GM23338 (cell line): ENCODE measurements at regions not wholly inside any gene's neighbourhood (a gene's known extent, or its start where the extent isn't known, plus 50 kb on each side); places are given as distances from the start of the nearest gene placed in this dataset.

Source experiments
- ATAC-seq: fragments of 200-7000 bp; cut with Tn5 transposase; 3 replicates; pipeline ENCODE4 v1.9.1; 2020
- DNase-seq: peaks from one replicate; pipeline ENCODE4 v3.0.0-alpha.2; 2015; ENCODE audit warnings: low spot score
- H2AFZ ChIP-seq: fragments of 200-600 bp; sonication (generic); 2 replicates; pipeline ENCODE4 v1.8.0; 2016; ENCODE audit warnings: antibody characterized with exemption, mild to moderate bottlenecking, moderate library complexity
- H3F3A ChIP-seq: fragments of 200-600 bp; sonication (generic); replicated peaks from 2 replicates; pipeline ENCODE4 v1.8.0; 2017; ENCODE audit warnings: antibody characterized with exemption, mixed run types, low read depth
- H3K27ac ChIP-seq: fragments of 200-600 bp; sonication (generic); 2 replicates; pipeline ENCODE4 v1.6.1; 2016; ENCODE audit warnings: low read depth
- H3K27me3 ChIP-seq: fragments of 200-600 bp; sonication (generic); 2 replicates; pipeline ENCODE4 v1.8.0; 2016; ENCODE audit warnings: mild to moderate bottlenecking, mixed run types, moderate library complexity; ENCODE audit not compliant: insufficient read depth
- H3K36me3 ChIP-seq: fragments of 200-600 bp; sonication (generic); 2 replicates; pipeline ENCODE4 v1.8.0; 2016; ENCODE audit warnings: mild to moderate bottlenecking; ENCODE audit not compliant: insufficient read depth
- H3K4me1 ChIP-seq: fragments of 200-600 bp; sonication (generic); 2 replicates; pipeline ENCODE4 v1.8.0; 2016; ENCODE audit warnings: mild to moderate bottlenecking, moderate library complexity; ENCODE audit not compliant: insufficient read depth
- H3K4me2 ChIP-seq: fragments of 200-600 bp; sonication (generic); 2 replicates; pipeline ENCODE4 v1.7.1; 2017; ENCODE audit warnings: mixed run types
- H3K4me3 ChIP-seq: fragments of 200-600 bp; sonication (generic); 2 replicates; pipeline ENCODE4 v1.6.1; 2016; ENCODE audit warnings: mixed run types
- H3K79me2 ChIP-seq: fragments of 200-600 bp; sonication (generic); replicated peaks from 2 replicates; pipeline ENCODE4 v1.8.0; 2017; ENCODE audit warnings: mild to moderate bottlenecking; ENCODE audit not compliant: insufficient read depth
- H3K9me2 ChIP-seq: fragments of 200-600 bp; sonication (generic); 2 replicates; pipeline ENCODE4 v1.8.0; 2017; ENCODE audit not compliant: insufficient read depth
- H4K20me1 ChIP-seq: fragments of 200-600 bp; sonication (generic); replicated peaks from 2 replicates; pipeline ENCODE4 v1.8.0; 2017; ENCODE audit warnings: mild to moderate bottlenecking; ENCODE audit not compliant: insufficient read depth
- H3K27ac Mint-ChIP-seq: 2 replicates; pipeline ENCODE4 v1.8.0; 2020; ENCODE audit warnings: inconsistent platforms, mild to moderate bottlenecking, moderate library complexity, mixed read lengths
- H3K27me3 Mint-ChIP-seq: 3 replicates; pipeline ENCODE4 v1.8.0; 2022; ENCODE audit warnings: low read depth, mild to moderate bottlenecking, moderate library complexity, mixed read lengths, inconsistent platforms; ENCODE audit not compliant: insufficient read depth, poor library complexity
- H3K36me3 Mint-ChIP-seq: 3 replicates; pipeline ENCODE4 v1.8.0; 2021; ENCODE audit warnings: low read depth, mild to moderate bottlenecking, inconsistent platforms, moderate library complexity, mixed read lengths
- H3K4me1 Mint-ChIP-seq: 3 replicates; pipeline ENCODE4 v1.8.0; 2020; ENCODE audit warnings: mild to moderate bottlenecking, inconsistent platforms, mixed read lengths
- H3K4me3 Mint-ChIP-seq: 3 replicates; pipeline ENCODE4 v1.8.0; 2021; ENCODE audit warnings: moderate library complexity, mild to moderate bottlenecking, inconsistent platforms, mixed read lengths
- H3K9me3 Mint-ChIP-seq: 3 replicates; pipeline ENCODE4 v1.8.0; 2020; ENCODE audit warnings: moderate library complexity, mild to moderate bottlenecking, inconsistent platforms, mixed read lengths
- CREB1 ChIP-seq: fragments of 250-450 bp; sonication (Bioruptor Pico); IDR thresholded peaks from 2 replicates; pipeline ENCODE4 v1.5.0; 2020; ENCODE audit warnings: low read depth, mild to moderate bottlenecking, moderate library complexity
- EZH2phosphoT487 ChIP-seq: fragments of 200-600 bp; sonication (generic); IDR thresholded peaks from one replicate; pipeline ENCODE4 v1.8.1; 2018; ENCODE audit warnings: antibody characterized with exemption; ENCODE audit not compliant: unreplicated experiment
- JUNB ChIP-seq: IDR thresholded peaks from one replicate; pipeline ENCODE4 v1.6.1; 2016; ENCODE audit warnings: antibody characterized with exemption; ENCODE audit not compliant: unreplicated experiment
- POLR2AphosphoS5 ChIP-seq: IDR thresholded peaks from 2 replicates; pipeline ENCODE4 v1.6.1; 2016; ENCODE audit warnings: antibody characterized with exemption, low read depth
- ZNF114 ChIP-seq: fragments of 250-450 bp; sonication (Bioruptor Pico); IDR thresholded peaks from 2 replicates; pipeline ENCODE4 v1.5.0; 2020; ENCODE audit warnings: mild to moderate bottlenecking, moderate library complexity
- TF ChIP-seq, protein P1 (sequence below): fragments of 250-450 bp; sonication (Bioruptor Pico); IDR thresholded peaks from 2 replicates; pipeline ENCODE4 v1.5.0; 2020; ENCODE audit warnings: mild to moderate bottlenecking, moderate library complexity
- TF ChIP-seq, protein P2 (sequence below): IDR thresholded peaks from one replicate; pipeline ENCODE4 v1.6.1; 2018; ENCODE audit warnings: antibody characterized with exemption; ENCODE audit not compliant: unreplicated experiment

DNA sequence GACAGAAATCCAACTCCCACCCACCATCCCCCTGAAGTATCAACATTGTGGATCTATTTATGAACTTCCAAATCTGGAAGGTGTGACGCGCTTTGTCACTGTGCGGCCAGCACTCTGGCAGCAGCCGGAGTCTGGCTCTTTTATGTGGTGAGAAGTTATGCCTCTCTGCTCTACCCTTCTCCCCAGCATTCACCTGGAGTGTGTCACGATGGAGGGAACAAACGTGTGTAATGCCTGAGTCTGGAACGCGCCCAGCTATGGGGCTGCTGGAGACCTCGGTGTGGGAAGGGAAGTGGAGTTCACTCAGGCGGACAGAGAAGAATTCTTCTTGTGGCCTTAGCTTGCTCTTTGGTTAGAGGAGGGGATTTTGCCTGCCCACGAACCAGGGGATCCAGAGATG is 222.1 kb upstream of the RPL34 start (continued):
- TF ChIP-seq EZH2phosphoT487: no peak
- TF ChIP-seq, protein P1, sequence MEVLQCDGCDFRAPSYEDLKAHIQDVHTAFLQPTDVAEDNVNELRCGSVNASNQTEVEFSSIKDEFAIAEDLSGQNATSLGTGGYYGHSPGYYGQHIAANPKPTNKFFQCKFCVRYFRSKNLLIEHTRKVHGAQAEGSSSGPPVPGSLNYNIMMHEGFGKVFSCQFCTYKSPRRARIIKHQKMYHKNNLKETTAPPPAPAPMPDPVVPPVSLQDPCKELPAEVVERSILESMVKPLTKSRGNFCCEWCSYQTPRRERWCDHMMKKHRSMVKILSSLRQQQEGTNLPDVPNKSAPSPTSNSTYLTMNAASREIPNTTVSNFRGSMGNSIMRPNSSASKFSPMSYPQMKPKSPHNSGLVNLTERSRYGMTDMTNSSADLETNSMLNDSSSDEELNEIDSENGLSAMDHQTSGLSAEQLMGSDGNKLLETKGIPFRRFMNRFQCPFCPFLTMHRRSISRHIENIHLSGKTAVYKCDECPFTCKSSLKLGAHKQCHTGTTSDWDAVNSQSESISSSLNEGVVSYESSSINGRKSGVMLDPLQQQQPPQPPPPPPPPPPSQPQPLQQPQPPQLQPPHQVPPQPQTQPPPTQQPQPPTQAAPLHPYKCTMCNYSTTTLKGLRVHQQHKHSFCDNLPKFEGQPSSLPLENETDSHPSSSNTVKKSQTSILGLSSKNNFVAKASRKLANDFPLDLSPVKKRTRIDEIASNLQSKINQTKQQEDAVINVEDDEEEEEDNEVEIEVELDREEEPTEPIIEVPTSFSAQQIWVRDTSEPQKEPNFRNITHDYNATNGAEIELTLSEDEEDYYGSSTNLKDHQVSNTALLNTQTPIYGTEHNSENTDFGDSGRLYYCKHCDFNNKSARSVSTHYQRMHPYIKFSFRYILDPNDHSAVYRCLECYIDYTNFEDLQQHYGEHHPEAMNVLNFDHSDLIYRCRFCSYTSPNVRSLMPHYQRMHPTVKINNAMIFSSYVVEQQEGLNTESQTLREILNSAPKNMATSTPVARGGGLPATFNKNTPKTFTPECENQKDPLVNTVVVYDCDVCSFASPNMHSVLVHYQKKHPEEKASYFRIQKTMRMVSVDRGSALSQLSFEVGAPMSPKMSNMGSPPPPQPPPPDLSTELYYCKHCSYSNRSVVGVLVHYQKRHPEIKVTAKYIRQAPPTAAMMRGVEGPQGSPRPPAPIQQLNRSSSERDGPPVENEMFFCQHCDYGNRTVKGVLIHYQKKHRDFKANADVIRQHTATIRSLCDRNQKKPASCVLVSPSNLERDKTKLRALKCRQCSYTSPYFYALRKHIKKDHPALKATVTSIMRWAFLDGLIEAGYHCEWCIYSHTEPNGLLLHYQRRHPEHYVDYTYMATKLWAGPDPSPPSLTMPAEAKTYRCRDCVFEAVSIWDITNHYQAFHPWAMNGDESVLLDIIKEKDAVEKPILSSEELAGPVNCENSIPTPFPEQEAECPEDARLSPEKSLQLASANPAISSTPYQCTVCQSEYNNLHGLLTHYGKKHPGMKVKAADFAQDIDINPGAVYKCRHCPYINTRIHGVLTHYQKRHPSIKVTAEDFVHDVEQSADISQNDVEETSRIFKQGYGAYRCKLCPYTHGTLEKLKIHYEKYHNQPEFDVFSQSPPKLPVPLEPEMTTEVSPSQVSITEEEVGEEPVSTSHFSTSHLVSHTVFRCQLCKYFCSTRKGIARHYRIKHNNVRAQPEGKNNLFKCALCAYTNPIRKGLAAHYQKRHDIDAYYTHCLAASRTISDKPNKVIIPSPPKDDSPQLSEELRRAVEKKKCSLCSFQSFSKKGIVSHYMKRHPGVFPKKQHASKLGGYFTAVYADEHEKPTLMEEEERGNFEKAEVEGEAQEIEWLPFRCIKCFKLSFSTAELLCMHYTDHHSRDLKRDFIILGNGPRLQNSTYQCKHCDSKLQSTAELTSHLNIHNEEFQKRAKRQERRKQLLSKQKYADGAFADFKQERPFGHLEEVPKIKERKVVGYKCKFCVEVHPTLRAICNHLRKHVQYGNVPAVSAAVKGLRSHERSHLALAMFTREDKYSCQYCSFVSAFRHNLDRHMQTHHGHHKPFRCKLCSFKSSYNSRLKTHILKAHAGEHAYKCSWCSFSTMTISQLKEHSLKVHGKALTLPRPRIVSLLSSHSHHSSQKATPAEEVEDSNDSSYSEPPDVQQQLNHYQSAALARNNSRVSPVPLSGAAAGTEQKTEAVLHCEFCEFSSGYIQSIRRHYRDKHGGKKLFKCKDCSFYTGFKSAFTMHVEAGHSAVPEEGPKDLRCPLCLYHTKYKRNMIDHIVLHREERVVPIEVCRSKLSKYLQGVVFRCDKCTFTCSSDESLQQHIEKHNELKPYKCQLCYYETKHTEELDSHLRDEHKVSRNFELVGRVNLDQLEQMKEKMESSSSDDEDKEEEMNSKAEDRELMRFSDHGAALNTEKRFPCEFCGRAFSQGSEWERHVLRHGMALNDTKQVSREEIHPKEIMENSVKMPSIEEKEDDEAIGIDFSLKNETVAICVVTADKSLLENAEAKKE (CRISPR knock-in tag): no peak

DNA sequence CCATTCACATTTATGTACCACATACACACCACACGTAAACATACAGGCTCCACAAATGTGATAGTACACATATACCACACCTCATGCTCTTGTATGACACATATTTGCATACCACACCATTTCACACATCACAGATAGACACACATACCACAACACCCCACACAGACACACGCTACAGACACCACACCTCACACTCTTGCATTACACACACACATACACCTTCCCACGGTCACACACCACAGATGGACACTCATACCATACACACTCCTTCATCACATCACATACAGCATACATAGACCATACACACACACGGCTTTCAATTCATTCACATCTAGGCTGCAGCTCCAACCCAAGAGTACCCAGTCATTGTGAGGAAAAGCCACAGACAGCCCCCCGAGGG is 222.5 kb upstream of the RPL34 start:
- Histone ChIP-seq H4K20me1 (no peaks in the 10 kb centered on the region), H3K36me3 (no peaks in the 10 kb centered on the region), H3K4me1 (no peaks in the 10 kb centered on the region; the same call in 1 of the 2 replicates), H3K79me2 (no peaks in the 10 kb centered on the region), H3F3A (no peaks in the 10 kb centered on the region), H2AFZ (no peak overlapping the region), H3K27ac (no peak overlapping the region), H3K4me2 (no peak overlapping the region), H3K4me3 (no peak overlapping the region), H3K9me2 (no peaks in the 10 kb centered on the region), H3K27me3 (no peaks in the 10 kb centered on the region)
- ATAC-seq (no peak), DNase-seq (no peak)
- Mint-ChIP-seq H3K9me3 (no peaks in the 10 kb centered on the region), H3K4me3 (no peak overlapping the region), H3K27me3 (peaks cover 1% of the 10 kb centered on the region), H3K4me1 (peaks cover 4% of the 10 kb centered on the region; the same call in 2 of the 3 replicates), H3K36me3 (no peaks in the 10 kb centered on the region), H3K27ac (no peak overlapping the region)
- TF ChIP-seq, protein P2, sequence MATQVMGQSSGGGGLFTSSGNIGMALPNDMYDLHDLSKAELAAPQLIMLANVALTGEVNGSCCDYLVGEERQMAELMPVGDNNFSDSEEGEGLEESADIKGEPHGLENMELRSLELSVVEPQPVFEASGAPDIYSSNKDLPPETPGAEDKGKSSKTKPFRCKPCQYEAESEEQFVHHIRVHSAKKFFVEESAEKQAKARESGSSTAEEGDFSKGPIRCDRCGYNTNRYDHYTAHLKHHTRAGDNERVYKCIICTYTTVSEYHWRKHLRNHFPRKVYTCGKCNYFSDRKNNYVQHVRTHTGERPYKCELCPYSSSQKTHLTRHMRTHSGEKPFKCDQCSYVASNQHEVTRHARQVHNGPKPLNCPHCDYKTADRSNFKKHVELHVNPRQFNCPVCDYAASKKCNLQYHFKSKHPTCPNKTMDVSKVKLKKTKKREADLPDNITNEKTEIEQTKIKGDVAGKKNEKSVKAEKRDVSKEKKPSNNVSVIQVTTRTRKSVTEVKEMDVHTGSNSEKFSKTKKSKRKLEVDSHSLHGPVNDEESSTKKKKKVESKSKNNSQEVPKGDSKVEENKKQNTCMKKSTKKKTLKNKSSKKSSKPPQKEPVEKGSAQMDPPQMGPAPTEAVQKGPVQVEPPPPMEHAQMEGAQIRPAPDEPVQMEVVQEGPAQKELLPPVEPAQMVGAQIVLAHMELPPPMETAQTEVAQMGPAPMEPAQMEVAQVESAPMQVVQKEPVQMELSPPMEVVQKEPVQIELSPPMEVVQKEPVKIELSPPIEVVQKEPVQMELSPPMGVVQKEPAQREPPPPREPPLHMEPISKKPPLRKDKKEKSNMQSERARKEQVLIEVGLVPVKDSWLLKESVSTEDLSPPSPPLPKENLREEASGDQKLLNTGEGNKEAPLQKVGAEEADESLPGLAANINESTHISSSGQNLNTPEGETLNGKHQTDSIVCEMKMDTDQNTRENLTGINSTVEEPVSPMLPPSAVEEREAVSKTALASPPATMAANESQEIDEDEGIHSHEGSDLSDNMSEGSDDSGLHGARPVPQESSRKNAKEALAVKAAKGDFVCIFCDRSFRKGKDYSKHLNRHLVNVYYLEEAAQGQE: no peak
- TF ChIP-seq JUNB (no peak), POLR2AphosphoS5 (no peak), CREB1 (CRISPR knock-in tag) (no peak), ZNF114 (CRISPR knock-in tag) (no peak)
- TF ChIP-seq, protein P1 (CRISPR knock-in tag): no peak
